ENCODE measurements at regions not wholly inside any gene's neighbourhood (a gene's known extent, or its start where the extent isn't known, plus 50 kb on each side); places are given as distances from the start of the nearest gene placed in this dataset.

DNA sequence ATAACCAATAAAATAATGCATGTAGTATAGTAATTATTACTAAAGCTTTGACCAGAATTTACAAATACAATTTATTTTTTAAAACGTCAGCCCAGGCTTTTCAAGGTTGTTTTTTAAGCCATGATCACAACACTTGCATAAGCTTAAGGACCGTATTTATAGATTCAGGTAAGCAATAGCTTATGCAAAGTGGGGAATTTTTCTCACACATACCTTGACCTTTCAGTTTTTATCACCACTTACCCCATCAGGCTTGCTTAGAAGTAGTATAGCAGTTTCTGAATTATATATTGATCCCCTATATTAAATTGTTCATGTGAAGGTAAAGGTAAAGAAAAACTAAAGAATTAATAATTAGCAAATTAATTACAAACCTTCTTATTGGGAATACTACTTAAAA lies 232.3 kb upstream of the FKBP1C start:
- TF ChIP-seq POLR2AphosphoS5 (IDR thresholded peaks at IDR 0.05; ENCODE audit: low read depth) (no peak), CTCF (conservative IDR thresholded peaks at IDR 0.05; ENCODE audit: low read depth in 2 of 2) (no peak), EZH2 (IDR thresholded peaks at IDR 0.05; ENCODE audit: low read depth, unreplicated experiment) (no peak), JUNB (IDR thresholded peaks at IDR 0.05; ENCODE audit: unreplicated experiment) (no peak)
- TF ChIP-seq, protein P1, sequence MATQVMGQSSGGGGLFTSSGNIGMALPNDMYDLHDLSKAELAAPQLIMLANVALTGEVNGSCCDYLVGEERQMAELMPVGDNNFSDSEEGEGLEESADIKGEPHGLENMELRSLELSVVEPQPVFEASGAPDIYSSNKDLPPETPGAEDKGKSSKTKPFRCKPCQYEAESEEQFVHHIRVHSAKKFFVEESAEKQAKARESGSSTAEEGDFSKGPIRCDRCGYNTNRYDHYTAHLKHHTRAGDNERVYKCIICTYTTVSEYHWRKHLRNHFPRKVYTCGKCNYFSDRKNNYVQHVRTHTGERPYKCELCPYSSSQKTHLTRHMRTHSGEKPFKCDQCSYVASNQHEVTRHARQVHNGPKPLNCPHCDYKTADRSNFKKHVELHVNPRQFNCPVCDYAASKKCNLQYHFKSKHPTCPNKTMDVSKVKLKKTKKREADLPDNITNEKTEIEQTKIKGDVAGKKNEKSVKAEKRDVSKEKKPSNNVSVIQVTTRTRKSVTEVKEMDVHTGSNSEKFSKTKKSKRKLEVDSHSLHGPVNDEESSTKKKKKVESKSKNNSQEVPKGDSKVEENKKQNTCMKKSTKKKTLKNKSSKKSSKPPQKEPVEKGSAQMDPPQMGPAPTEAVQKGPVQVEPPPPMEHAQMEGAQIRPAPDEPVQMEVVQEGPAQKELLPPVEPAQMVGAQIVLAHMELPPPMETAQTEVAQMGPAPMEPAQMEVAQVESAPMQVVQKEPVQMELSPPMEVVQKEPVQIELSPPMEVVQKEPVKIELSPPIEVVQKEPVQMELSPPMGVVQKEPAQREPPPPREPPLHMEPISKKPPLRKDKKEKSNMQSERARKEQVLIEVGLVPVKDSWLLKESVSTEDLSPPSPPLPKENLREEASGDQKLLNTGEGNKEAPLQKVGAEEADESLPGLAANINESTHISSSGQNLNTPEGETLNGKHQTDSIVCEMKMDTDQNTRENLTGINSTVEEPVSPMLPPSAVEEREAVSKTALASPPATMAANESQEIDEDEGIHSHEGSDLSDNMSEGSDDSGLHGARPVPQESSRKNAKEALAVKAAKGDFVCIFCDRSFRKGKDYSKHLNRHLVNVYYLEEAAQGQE (IDR thresholded peaks at IDR 0.05; ENCODE audit: unreplicated experiment): no peak
